IPS-15b (cell line): ENCODE measurements at regions not wholly inside any gene's neighbourhood (a gene's known extent, or its start where the extent isn't known, plus 50 kb on each side); places are given as distances from the start of the nearest gene placed in this dataset.

ENCODE experiments used
- H3K27me3 ChIP-seq: one replicate; pipeline ENCODE4 v1.6.1; 2013; ENCODE audit warnings: low read length; ENCODE audit not compliant: control insufficient read depth, insufficient read depth
- H3K36me3 ChIP-seq: one replicate; pipeline ENCODE4 v1.6.1; 2013; ENCODE audit warnings: low read length; ENCODE audit not compliant: control insufficient read depth, insufficient read depth
- H3K4me1 ChIP-seq: one replicate; pipeline ENCODE4 v1.6.1; 2013; ENCODE audit warnings: mild to moderate bottlenecking, low read length; ENCODE audit not compliant: control insufficient read depth, insufficient read depth
- H3K4me3 ChIP-seq: one replicate; pipeline ENCODE4 v1.5.1; 2013; ENCODE audit warnings: low read depth, low read length
- H3K9ac ChIP-seq: one replicate; pipeline ENCODE4 v1.6.1; 2013; ENCODE audit warnings: low read depth, mild to moderate bottlenecking, low read length
- H3K9me3 ChIP-seq: one replicate; pipeline ENCODE4 v1.6.1; 2013; ENCODE audit warnings: mild to moderate bottlenecking, low read length; ENCODE audit not compliant: control insufficient read depth, insufficient read depth

DNA sequence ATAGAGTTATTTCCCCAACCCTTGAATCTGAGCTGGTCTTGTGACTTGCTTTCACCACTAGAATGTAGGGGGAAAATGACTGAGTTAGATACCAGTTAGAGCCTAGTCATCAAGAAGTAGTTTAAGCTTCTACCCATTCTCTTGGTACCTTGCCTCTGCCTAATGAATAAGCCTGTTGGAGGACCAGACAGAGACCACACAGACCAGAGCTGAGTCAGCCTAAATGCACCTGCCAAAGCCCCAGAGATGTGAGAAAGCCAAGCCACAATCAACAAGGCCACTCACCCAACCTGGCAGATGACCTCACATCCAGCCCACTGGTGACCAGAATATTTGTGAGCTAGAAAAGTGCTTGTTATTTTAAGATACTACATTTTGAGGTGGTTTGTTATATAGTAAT, 85.2 kb upstream of the DCLK2 start:
- Histone ChIP-seq H3K4me1 (no peaks in the 10 kb centered on the region), H3K27me3 (no peaks in the 10 kb centered on the region), H3K4me3 (no peak overlapping the region), H3K9me3 (no peaks in the 10 kb centered on the region), H3K9ac (no peak overlapping the region), H3K36me3 (no peaks in the 10 kb centered on the region)

DNA sequence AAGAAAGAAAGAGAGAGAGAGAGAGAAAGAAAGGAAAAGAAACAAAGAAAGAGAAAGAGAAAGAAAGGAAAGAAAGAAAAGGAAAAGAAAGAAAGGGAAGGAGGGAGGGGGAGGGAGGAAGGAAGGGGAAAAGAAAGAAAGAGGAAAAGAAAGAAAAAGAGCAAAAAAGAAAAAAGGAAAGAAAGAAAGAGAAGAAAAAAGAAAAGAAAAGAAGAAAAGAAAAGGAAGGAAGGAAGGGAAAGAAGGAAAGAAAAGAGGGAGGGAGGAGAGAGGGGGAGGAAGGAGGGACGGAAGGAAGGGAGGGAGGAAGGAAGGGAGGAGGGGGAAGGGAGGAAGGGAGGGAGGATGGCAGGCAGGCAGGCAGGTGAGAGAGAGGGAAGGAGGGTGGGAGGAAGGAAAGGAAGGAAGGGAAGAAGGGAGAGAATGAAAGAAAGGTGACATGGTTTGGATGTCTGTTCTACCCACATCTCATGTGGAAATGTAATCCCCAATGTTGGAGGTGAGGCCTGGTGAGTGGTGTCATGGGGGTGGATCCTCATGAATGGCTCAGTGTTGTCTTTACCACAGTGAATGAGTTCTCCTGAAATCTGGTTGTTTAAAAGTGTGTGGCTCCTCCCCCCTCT, 83.0 kb upstream of the DCLK2 start:
- no peaks in the 10 kb centered on the region for H3K4me1 ChIP-seq
- no peak overlapping the region for H3K9ac ChIP-seq
- H3K9me3 ChIP-seq: no peaks in the 10 kb centered on the region
- no peaks in the 10 kb centered on the region for H3K27me3 ChIP-seq
- H3K4me3 ChIP-seq: no peak overlapping the region
- no peaks in the 10 kb centered on the region for H3K36me3 ChIP-seq

DNA sequence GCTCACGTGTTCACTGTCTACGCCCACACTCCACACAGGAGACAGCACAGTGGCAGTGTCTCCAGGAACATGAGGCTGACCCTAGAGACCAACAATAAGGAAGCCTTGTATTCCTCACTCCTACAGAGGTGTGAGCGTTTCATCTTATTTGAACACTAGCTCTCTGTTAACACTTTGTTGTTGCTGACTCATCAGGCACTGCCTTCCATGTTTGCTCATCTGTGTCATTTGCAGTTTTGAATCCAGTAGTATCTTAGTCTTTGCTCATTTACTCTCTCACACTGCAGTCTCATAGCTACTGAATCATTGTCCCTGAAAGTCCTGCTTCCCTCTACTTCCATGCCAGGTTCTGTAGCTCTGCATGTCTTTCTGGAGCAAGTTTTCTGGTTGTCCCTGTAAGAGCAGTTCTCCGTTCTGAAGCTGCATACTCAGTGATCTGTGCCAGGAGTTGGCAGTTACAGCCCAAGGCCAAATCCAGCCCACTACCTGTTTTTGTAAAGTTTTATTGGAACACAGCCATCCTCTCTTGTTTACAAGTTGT, 80.3 kb upstream of the DCLK2 start:
- Histone ChIP-seq H3K4me3 (no peak overlapping the region), H3K27me3 (no peaks in the 10 kb centered on the region), H3K4me1 (no peaks in the 10 kb centered on the region), H3K36me3 (no peaks in the 10 kb centered on the region), H3K9me3 (no peaks in the 10 kb centered on the region), H3K9ac (no peak overlapping the region)

- H3K4me3 ChIP-seq: no peak overlapping the region
- H3K36me3 ChIP-seq: no peaks in the 10 kb centered on the region
- no peak overlapping the region for H3K9ac ChIP-seq
- H3K9me3 ChIP-seq: no peaks in the 10 kb centered on the region
- no peaks in the 10 kb centered on the region for H3K27me3 ChIP-seq
- peaks cover 6% of the 10 kb centered on the region for H3K4me1 ChIP-seq
Observed at GRCh38 chr4:149999485-150000074, 78.7 kb upstream of the DCLK2 start.

DNA sequence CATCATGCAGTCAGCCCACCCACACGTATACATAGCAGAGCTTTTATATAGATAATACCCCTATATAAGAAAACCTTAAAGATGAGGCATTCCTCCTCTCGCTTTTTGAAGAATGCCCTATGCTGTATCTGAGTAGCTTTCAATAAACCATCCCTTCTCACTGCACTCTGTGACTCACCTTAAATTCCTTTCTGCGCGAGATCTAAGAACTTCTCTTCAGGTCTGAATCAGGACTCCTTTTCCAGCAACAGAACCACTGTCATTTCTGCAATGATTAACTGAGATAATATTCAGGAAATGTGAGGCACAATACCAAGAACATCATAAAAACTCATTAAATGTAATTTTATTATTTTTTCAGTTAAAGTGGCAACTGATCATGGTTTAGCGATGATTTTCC, 76.4 kb upstream of the DCLK2 start:
- Histone ChIP-seq H3K36me3 (no peaks in the 10 kb centered on the region), H3K4me1 (peaks cover 6% of the 10 kb centered on the region), H3K27me3 (no peaks in the 10 kb centered on the region), H3K9ac (no peak overlapping the region), H3K9me3 (no peaks in the 10 kb centered on the region), H3K4me3 (no peak overlapping the region)

DNA sequence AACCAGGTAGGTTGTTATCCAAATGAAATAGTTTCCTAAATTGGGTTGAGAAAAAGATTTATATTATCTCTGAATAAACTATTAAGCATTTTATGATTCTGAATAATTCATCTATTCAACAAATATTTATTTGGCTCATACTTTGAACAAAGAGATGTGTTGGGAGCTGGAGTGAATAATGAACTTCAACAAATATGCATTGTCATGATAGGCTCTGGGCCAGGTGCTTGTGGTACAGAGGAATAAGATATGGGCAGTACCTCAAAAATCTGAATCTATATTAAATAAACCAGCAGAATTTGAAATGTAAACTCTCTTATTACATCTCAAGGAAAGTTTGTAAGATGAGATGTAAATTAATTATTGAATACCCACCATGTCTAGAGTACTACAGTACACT, 75.7 kb upstream of the DCLK2 start:
- no peak overlapping the region for H3K4me3 ChIP-seq
- H3K4me1 ChIP-seq: peaks cover 6% of the 10 kb centered on the region
- H3K9me3 ChIP-seq: no peaks in the 10 kb centered on the region
- no peak overlapping the region for H3K9ac ChIP-seq
- no peaks in the 10 kb centered on the region for H3K36me3 ChIP-seq
- no peaks in the 10 kb centered on the region for H3K27me3 ChIP-seq

DNA sequence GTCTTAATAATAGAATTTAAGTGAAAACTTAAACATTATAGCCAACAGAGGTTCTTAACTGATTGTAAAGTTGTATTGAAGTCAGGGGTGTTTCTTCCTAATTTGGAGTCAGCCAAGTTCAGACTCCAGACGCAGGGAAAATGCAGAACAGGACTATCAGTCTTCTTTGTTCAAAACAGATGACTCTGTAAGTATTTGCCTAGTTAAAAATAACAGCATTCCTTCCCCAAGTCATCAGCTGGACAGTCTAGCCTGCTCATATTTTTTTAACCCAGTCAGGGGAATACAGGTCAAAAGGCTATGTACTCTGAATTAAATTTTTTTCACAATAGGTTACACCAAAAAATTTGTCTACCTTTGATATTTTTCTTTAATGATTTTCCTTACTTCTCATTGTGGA, 73.8 kb upstream of the DCLK2 start:
- no peaks in the 10 kb centered on the region for H3K36me3 ChIP-seq
- no peaks in the 10 kb centered on the region for H3K27me3 ChIP-seq
- H3K9me3 ChIP-seq: no peaks in the 10 kb centered on the region
- peaks cover 6% of the 10 kb centered on the region for H3K4me1 ChIP-seq
- H3K9ac ChIP-seq: no peak overlapping the region
- no peak overlapping the region for H3K4me3 ChIP-seq

DNA sequence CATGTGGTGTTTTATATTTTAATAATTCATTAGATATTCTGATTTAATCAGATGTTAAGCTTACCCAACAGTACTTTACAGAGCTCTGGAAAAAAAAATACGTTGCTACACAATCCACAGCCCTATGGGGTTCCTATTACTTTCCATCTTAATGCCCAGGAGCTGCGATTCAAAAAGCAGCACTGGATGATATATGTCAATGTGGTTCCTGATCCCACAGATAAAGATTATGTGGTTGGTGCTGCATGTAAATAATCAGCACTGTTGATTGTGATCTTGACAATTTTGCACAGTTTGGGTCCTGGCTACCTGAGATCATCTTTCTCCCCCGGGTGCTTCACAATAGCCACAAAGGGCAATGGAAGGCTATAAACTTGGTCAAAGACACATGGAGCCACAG, 72.7 kb upstream of the DCLK2 start:
- Histone ChIP-seq H3K9ac (no peak overlapping the region), H3K4me3 (no peak overlapping the region), H3K4me1 (peaks cover 6% of the 10 kb centered on the region), H3K9me3 (no peaks in the 10 kb centered on the region), H3K36me3 (no peaks in the 10 kb centered on the region), H3K27me3 (no peaks in the 10 kb centered on the region)

GRCh38 chr4:150006197-150006596, 72.0 kb upstream of the DCLK2 start:
- no peaks in the 10 kb centered on the region for H3K27me3 ChIP-seq
- H3K36me3 ChIP-seq: no peaks in the 10 kb centered on the region
- peaks cover 6% of the 10 kb centered on the region for H3K4me1 ChIP-seq
- H3K9ac ChIP-seq: no peak overlapping the region
- H3K9me3 ChIP-seq: no peaks in the 10 kb centered on the region
- no peak overlapping the region for H3K4me3 ChIP-seq

- no peaks in the 10 kb centered on the region for H3K9me3 ChIP-seq
- no peak overlapping the region for H3K9ac ChIP-seq
- H3K27me3 ChIP-seq: no peaks in the 10 kb centered on the region
- H3K4me3 ChIP-seq: no peak overlapping the region
- H3K36me3 ChIP-seq: no peaks in the 10 kb centered on the region
- H3K4me1 ChIP-seq: peaks cover 6% of the 10 kb centered on the region
Observed at GRCh38 chr4:150007512-150007911, 70.7 kb upstream of the DCLK2 start.

DNA sequence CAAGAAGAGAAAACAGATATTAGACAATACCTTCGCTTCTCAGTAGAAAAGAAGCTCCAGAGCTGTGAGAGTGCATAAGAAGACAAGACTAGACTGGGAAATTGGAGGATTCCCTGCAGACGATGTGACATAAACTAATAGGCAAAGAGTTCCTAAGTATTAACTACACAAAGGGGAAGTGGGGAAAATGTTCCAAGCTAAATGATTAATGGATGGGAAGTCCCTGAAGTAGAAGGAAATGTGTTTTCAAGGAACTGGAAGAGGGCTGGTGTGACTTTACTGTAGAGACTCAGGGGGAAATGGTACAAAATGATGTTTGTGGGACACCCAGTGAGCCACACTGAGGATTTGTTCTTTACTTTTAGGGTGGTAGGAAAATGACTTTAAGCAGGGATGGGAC, 69.7 kb upstream of the DCLK2 start:
- Histone ChIP-seq H3K4me3 (no peak overlapping the region), H3K36me3 (no peaks in the 10 kb centered on the region), H3K9ac (no peak overlapping the region), H3K27me3 (no peaks in the 10 kb centered on the region), H3K4me1 (peaks cover 6% of the 10 kb centered on the region), H3K9me3 (no peaks in the 10 kb centered on the region)

GRCh38 chr4:150009533-150009932, 68.7 kb upstream of the DCLK2 start:
- H3K36me3 ChIP-seq: no peaks in the 10 kb centered on the region
- H3K27me3 ChIP-seq: no peaks in the 10 kb centered on the region
- no peaks in the 10 kb centered on the region for H3K9me3 ChIP-seq
- H3K4me3 ChIP-seq: no peak overlapping the region
- H3K9ac ChIP-seq: no peak overlapping the region
- no peaks in the 10 kb centered on the region for H3K4me1 ChIP-seq
